Upper lobe of left lung (tissue), 6 donors: ENCODE measurements at regions not wholly inside any gene's neighbourhood (a gene's known extent, or its start where the extent isn't known, plus 50 kb on each side); places are given as distances from the start of the nearest gene placed in this dataset.
"Not testable (repeated sequence)": the region's sequence is repeated elsewhere in the genome, so short reads cannot be mapped to it uniquely, and the experiment has no call there.

ENCODE experiments used
- ATAC-seq, 2 donors: fragments of 200-7000 bp; cut with Tn5 transposase; one replicate each; pipeline ENCODE4 v1.9.1; 2022; ENCODE audit warnings: mild to moderate bottlenecking in 2 of 2, moderate library complexity in 2 of 2; ENCODE audit not compliant: low FRiP score in 2 of 2
- DNase-seq, 2 donors: peaks; one replicate each; pipeline ENCODE4 v3.0.0-alpha.2; 2019 to 2020
- H3K27ac ChIP-seq, 4 donors: fragments of 200-600 bp; sonication (generic); one replicate each; pipeline ENCODE4 v1.5.1; 2016 to 2019
- H3K27me3 ChIP-seq, 4 donors: fragments of 200-600 bp; sonication (generic); one replicate each; pipeline ENCODE4 v1.5.1; 2017 to 2019
- H3K36me3 ChIP-seq, 4 donors: fragments of 200-600 bp; sonication (generic); one replicate each; pipeline ENCODE4 v1.5.1; 2016 to 2019
- H3K4me1 ChIP-seq, 4 donors: fragments of 200-600 bp; sonication (generic); one replicate each; pipeline ENCODE4 v1.5.1; 2018 to 2019
- H3K4me3 ChIP-seq, 4 donors: fragments of 200-600 bp; sonication (generic); one replicate each; pipeline ENCODE4 v1.5.1; 2017 to 2019; ENCODE audit warnings: mild to moderate bottlenecking in 2 of 4, moderate library complexity in 1 of 4
- H3K9me3 ChIP-seq, 4 donors: fragments of 200-600 bp; sonication (generic); one replicate each; pipeline ENCODE4 v1.5.1; 2018 to 2019
- EP300 ChIP-seq, 4 donors: sonication (generic); formaldehyde crosslinking; IDR thresholded peaks; one replicate each; pipeline ENCODE4 v1.5.1; 2017; ENCODE audit warnings: antibody characterized with exemption in 4 of 4, control low read depth in 2 of 4
- POLR2A ChIP-seq, 4 donors: fragments of 450-650 bp; IDR thresholded peaks; one replicate each; pipeline ENCODE4 v1.5.1; 2016 to 2017; ENCODE audit warnings: antibody characterized with exemption in 4 of 4, mild to moderate bottlenecking in 2 of 4
- POLR2AphosphoS5 ChIP-seq, 2 donors: sonication (generic); formaldehyde crosslinking; IDR thresholded peaks; one replicate each; pipeline ENCODE4 v1.5.1; 2017; ENCODE audit warnings: antibody characterized with exemption in 2 of 2
- WGBS, 2 donors: methylation state at CpG; one replicate each; pipeline ENCODE4 v1.1.5; 2017 to 2018; 5-methylcytosine and 5-hydroxymethylcytosine counted together
- TF ChIP-seq, protein P1 (sequence below), 6 experiments: fragments of 450-650 bp in 4 of 6; fragments of 200-600 bp in 2 of 6; sonication (generic) in 2 of 6; IDR thresholded peaks; one replicate each; pipeline ENCODE4 v1.5.1; 2016 to 2019; ENCODE audit warnings: antibody characterized with exemption in 6 of 6
- donor health status: DM: no; HTN: no; CAD: no; lungs with moderate emphysema.
- donor health status: DM: no; HTN: yes; CAD: no; lungs with severe emphysema.

DNA sequence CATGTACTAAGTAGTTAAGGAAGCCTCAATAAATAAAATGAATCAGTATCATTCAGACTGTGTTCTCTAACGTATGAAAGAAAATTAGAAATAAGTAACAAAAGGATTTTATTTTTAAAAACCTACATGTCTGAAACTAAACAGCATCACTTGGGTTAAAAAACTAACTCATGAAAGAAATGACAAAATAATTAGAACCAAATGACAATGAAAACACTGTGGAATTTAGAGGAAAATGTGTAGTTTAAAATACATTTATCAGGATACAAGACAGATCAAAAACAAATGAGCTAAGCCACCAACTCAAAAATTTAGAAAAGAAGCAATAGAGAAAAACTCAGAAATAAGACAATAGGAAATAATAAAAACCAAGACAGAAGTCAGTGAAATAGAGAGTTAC is 108.7 kb downstream of the TENT5C start:
- no peak overlapping the region for H3K4me3 ChIP-seq
- WGBS, 2 donors, result 79 to 88% methylated on average over 1 of the region's 1 CpG
- DNase-seq (no peak), ATAC-seq (no peak)
- no peaks in the 10 kb centered on the region for H3K27me3 ChIP-seq
- H3K9me3 ChIP-seq, result peaks cover 0 to 6% (median 0%) of the 10 kb centered on the region in 4 donors
- H3K27ac ChIP-seq, result no peak overlapping the region
- H3K36me3 ChIP-seq, result no peaks in the 10 kb centered on the region
- H3K4me1 ChIP-seq, result no peaks in the 10 kb centered on the region
- no peak for TF ChIP-seq POLR2AphosphoS5 (IDR thresholded peaks at IDR 0.05)
- TF ChIP-seq POLR2A (IDR thresholded peaks at IDR 0.05), result no peak
- TF ChIP-seq, protein P1, sequence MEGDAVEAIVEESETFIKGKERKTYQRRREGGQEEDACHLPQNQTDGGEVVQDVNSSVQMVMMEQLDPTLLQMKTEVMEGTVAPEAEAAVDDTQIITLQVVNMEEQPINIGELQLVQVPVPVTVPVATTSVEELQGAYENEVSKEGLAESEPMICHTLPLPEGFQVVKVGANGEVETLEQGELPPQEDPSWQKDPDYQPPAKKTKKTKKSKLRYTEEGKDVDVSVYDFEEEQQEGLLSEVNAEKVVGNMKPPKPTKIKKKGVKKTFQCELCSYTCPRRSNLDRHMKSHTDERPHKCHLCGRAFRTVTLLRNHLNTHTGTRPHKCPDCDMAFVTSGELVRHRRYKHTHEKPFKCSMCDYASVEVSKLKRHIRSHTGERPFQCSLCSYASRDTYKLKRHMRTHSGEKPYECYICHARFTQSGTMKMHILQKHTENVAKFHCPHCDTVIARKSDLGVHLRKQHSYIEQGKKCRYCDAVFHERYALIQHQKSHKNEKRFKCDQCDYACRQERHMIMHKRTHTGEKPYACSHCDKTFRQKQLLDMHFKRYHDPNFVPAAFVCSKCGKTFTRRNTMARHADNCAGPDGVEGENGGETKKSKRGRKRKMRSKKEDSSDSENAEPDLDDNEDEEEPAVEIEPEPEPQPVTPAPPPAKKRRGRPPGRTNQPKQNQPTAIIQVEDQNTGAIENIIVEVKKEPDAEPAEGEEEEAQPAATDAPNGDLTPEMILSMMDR (IDR thresholded peaks at IDR 0.05), result no peak
- no peak for TF ChIP-seq EP300 (IDR thresholded peaks at IDR 0.05)

DNA sequence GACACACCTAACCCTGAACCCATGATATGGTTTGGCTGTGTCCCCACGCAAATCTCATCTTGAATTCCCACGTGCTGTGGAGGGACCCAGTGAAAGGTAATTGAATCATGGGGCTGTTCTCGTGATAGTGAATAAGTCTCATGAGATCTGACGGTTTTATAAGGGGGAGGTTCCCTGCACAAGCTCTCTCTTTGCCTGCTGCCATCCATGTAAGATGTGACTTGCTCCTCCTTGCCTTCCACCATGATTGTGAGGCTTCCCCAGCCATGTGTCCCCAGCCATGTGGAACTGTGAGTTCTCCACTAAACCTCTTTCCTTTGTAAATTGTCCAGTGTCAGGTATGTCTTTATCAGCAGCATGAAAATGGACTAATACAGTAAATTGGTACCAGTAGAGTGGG is 110.2 kb downstream of the TENT5C start:
- not testable (repeated sequence) for H3K4me3 ChIP-seq, ATAC-seq, H3K27ac ChIP-seq, H3K27me3 ChIP-seq, DNase-seq, H3K36me3 ChIP-seq, H3K9me3 ChIP-seq, H3K4me1 ChIP-seq
- WGBS, 2 donors, result 71 to 87% methylated on average over 4 of the region's 4 CpGs

DNA sequence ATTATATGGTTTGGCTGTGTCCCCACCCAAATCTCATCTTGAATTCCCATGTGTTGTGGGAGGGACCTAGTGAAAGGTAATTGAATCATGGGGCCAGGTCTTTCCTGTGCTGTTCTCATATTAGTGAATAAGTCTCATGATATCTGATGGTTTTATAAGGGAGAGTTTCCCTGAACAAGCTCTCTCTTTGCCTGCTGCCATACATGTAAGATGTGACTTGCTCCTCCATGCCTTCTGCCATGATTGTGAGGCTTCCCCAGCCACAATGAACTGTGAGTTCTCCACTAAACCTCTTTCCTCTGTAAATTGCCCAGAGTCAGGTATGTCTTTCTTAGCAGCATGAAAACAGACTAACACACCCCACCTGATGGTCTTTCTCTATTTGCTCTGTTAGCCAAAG is 112.1 kb downstream of the TENT5C start:
- not testable (repeated sequence) for H3K27me3 ChIP-seq, H3K4me1 ChIP-seq, H3K4me3 ChIP-seq, ATAC-seq, DNase-seq, H3K27ac ChIP-seq, H3K36me3 ChIP-seq
- peaks cover 0 to 11% (median 2%) of the 10 kb centered on the region in 4 donors for H3K9me3 ChIP-seq

DNA sequence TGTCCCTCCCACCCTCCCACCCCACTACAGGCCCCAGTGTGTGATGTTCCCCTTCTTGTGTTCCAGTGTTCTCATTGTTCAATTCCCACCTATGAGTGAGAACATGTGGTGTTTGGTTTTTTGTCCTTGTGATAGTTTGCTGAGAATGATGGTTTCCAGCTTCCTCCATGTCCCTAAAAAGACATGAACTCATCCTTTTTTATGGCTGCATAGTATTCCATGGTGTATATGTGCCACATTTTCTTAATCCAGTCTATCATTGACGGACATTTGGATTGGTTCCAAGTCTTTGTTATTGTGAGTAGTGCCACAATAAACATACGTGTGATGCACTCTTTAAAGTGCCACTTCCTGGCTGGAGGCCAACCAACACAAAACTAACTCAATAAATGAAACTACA is 112.7 kb downstream of the TENT5C start:
- DNase-seq, H3K4me3 ChIP-seq, H3K27me3 ChIP-seq, H3K4me1 ChIP-seq, ATAC-seq, H3K27ac ChIP-seq, H3K36me3 ChIP-seq: not testable (repeated sequence)
- peaks cover 0 to 11% (median 2%) of the 10 kb centered on the region in 4 donors for H3K9me3 ChIP-seq
- 62 to 64% methylated on average over 2 of the region's 2 CpGs for WGBS, 2 donors

DNA sequence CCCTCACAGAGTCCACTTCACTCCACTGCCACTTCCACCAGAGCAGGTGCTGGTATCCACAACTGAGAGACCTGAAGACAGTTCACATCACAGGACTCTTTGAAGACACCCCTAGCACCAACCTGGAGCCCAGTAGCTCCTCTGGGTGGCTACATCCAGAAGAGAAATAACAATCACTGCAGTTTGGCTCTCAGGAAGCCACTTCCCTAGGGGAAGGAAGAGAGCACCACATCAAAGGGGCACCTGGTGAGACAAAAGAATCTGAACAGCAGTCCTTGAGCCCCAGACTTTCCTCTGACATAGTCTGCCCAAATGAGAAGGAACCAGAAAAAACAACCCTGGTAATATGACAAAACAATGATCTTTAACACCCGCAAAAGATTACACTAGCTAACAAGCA is 113.2 kb downstream of the TENT5C start:
- Histone ChIP-seq H3K4me1 (no peaks in the 10 kb centered on the region), H3K27ac (no peak overlapping the region), H3K4me3 (no peak overlapping the region), H3K27me3 (no peaks in the 10 kb centered on the region), H3K9me3 (peaks cover 0 to 11% (median 2%) of the 10 kb centered on the region in 4 donors), H3K36me3 (no peaks in the 10 kb centered on the region)
- TF ChIP-seq POLR2A (IDR thresholded peaks at IDR 0.05) (no peak), EP300 (IDR thresholded peaks at IDR 0.05) (no peak), POLR2AphosphoS5 (IDR thresholded peaks at IDR 0.05) (no peak)
- TF ChIP-seq, protein P1 (IDR thresholded peaks at IDR 0.05), result no peak
- 89 to 91% methylated on average over 1 of the region's 1 CpG for WGBS, 2 donors
- ATAC-seq, result no peak
- DNase-seq, result no peak

DNA sequence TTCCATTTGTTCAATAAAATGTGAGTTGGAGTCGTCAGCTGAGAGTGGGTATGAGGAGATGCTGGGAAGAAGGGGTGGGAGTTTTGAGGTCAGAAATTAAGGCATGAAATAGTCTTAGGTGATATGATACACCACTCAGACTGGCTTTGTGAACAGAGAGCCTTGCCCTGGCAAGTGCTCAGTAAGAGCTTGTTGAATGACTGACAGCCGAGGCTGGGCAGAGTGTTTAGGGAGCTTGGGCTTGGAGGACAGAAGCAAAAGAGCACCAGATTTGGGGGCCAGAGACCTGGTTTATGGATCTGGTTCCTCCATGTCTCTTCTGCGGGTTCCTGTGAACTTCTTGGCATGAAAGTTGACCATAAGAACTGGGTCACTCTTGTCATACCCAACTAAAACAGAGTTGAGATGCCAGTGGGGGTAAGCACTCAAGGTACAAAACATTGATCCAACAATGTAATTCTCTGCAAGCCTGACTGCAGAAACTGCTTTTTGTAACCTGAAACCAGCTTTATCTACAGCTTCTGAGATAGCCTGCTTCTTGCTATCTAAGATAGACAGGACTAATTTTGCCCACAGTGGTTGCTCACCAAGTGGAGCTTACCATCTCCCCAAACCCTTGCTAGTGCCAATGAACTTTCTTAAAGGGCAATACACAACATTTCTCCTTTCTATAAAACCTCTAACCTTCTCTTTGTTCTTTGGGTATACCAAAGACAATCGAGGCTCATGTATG is 126.4 kb downstream of the TENT5C start:
- DNase-seq (no peak), ATAC-seq (no peak)
- H3K4me1 ChIP-seq, result peaks cover 0 to 7% (median 6%) of the 10 kb centered on the region in 4 donors
- no peaks in the 10 kb centered on the region for H3K27me3 ChIP-seq
- 83 to 88% methylated on average over 4 of the region's 4 CpGs for WGBS, 2 donors
- no peak overlapping the region for H3K27ac ChIP-seq
- H3K4me3 ChIP-seq, result no peak overlapping the region
- peaks cover 0 to 13% (median 1%) of the 10 kb centered on the region in 4 donors for H3K9me3 ChIP-seq
- TF ChIP-seq POLR2AphosphoS5 (IDR thresholded peaks at IDR 0.05), result no peak
- TF ChIP-seq, protein P1 (IDR thresholded peaks at IDR 0.05), result no peak
- TF ChIP-seq POLR2A (IDR thresholded peaks at IDR 0.05), result no peak
- H3K36me3 ChIP-seq, result no peaks in the 10 kb centered on the region
